ENCODE measurements at regions not wholly inside any gene's neighbourhood (a gene's known extent, or its start where the extent isn't known, plus 50 kb on each side); places are given as distances from the start of the nearest gene placed in this dataset.

- Histone ChIP-seq H3K4me3 (ENCODE audit: low read depth in 1 of 3, low read length in 3 of 3) (no peak overlapping the region), H3K4me1 (ENCODE audit: control insufficient read depth in 4 of 4, insufficient read depth in 4 of 4, low read length in 3 of 4) (no peaks in the 10 kb centered on the region), H3K9ac (ENCODE audit: low read depth in 1 of 2, low read length in 2 of 2) (no peak overlapping the region), H3K27ac (ENCODE audit: low read depth in 1 of 2, low read length in 2 of 2) (no peak overlapping the region), H3K9me3 (ENCODE audit: control insufficient read depth in 4 of 4, low read length in 3 of 4) (no peaks in the 10 kb centered on the region), H3K27me3 (ENCODE audit: control insufficient read depth in 4 of 4, insufficient read depth in 4 of 4, low read length in 3 of 4) (peaks cover 0 to 3% (median 0%) of the 10 kb centered on the region in 4 donors), H3K36me3 (ENCODE audit: control insufficient read depth in 4 of 4, insufficient read depth in 3 of 4, low read depth in 1 of 4, low read length in 3 of 4) (no peaks in the 10 kb centered on the region)
- DNase-seq (ENCODE audit: low spot score) = no peak
- WGBS = 79% methylated on average over 1 of the region's 1 CpG
- TF ChIP-seq REST (IDR thresholded peaks at IDR 0.05) = no peak
These were observed 434.8 kb upstream of the SLC8A1 start for GRCh38 chr2:40886655-40887054.

- Histone ChIP-seq H3K9ac (ENCODE audit: low read depth in 1 of 2, low read length in 2 of 2) (no peak overlapping the region), H3K27ac (ENCODE audit: low read depth in 1 of 2, low read length in 2 of 2) (no peak overlapping the region), H3K4me1 (ENCODE audit: control insufficient read depth in 4 of 4, insufficient read depth in 4 of 4, low read length in 3 of 4) (no peaks in the 10 kb centered on the region), H3K4me3 (ENCODE audit: low read depth in 1 of 3, low read length in 3 of 3) (no peak overlapping the region), H3K9me3 (ENCODE audit: control insufficient read depth in 4 of 4, low read length in 3 of 4) (no peaks in the 10 kb centered on the region), H3K36me3 (ENCODE audit: control insufficient read depth in 4 of 4, insufficient read depth in 3 of 4, low read depth in 1 of 4, low read length in 3 of 4) (no peaks in the 10 kb centered on the region), H3K27me3 (ENCODE audit: control insufficient read depth in 4 of 4, insufficient read depth in 4 of 4, low read length in 3 of 4) (no peaks in the 10 kb centered on the region)
- no peak for DNase-seq (ENCODE audit: low spot score)
- TF ChIP-seq, protein P1, sequence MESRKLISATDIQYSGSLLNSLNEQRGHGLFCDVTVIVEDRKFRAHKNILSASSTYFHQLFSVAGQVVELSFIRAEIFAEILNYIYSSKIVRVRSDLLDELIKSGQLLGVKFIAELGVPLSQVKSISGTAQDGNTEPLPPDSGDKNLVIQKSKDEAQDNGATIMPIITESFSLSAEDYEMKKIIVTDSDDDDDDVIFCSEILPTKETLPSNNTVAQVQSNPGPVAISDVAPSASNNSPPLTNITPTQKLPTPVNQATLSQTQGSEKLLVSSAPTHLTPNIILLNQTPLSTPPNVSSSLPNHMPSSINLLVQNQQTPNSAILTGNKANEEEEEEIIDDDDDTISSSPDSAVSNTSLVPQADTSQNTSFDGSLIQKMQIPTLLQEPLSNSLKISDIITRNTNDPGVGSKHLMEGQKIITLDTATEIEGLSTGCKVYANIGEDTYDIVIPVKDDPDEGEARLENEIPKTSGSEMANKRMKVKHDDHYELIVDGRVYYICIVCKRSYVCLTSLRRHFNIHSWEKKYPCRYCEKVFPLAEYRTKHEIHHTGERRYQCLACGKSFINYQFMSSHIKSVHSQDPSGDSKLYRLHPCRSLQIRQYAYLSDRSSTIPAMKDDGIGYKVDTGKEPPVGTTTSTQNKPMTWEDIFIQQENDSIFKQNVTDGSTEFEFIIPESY (IDR thresholded peaks at IDR 0.05) = no peak
- TF ChIP-seq, protein P2, sequence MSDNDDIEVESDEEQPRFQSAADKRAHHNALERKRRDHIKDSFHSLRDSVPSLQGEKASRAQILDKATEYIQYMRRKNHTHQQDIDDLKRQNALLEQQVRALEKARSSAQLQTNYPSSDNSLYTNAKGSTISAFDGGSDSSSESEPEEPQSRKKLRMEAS (IDR thresholded peaks at IDR 0.05) = no peak
- TF ChIP-seq FOXA2 (IDR thresholded peaks at IDR 0.05) (no peak), FOXA1 (IDR thresholded peaks at IDR 0.05) (no peak), NR2F2 (IDR thresholded peaks at IDR 0.05) (no peak), YY1 (IDR thresholded peaks at IDR 0.05) (no peak), RXRA (IDR thresholded peaks at IDR 0.05) (no peak), HNF4A (conservative IDR thresholded peaks at IDR 0.05) (no peak), ATF3 (IDR thresholded peaks at IDR 0.05) (no peak), REST (IDR thresholded peaks at IDR 0.05) (no peak), HNF4G (IDR thresholded peaks at IDR 0.05) (no peak), SP1 (IDR thresholded peaks at IDR 0.05) (no peak), CTCF (IDR thresholded peaks at IDR 0.05; ENCODE audit: low read depth, low read length, missing input control) (no peak), GABPA (IDR thresholded peaks at IDR 0.05 in 1 of 2, conservative IDR thresholded peaks at IDR 0.05 in 1 of 2) (no peak), RAD21 (IDR thresholded peaks at IDR 0.05) (no peak), EGR1 (IDR thresholded peaks at IDR 0.05; ENCODE audit: low read depth in 2 of 2) (no peak), TAF1 (conservative IDR thresholded peaks at IDR 0.05) (no peak), JUND (IDR thresholded peaks at IDR 0.05) (no peak)
These were observed 444.5 kb upstream of the SLC8A1 start for GRCh38 chr2:40896358-40896757.
